Effector CD8-positive, alpha-beta T cell (primary cell): ENCODE measurements at regions not wholly inside any gene's neighbourhood (a gene's known extent, or its start where the extent isn't known, plus 50 kb on each side); places are given as distances from the start of the nearest gene placed in this dataset.
"Not testable (repeated sequence)": the region's sequence is repeated elsewhere in the genome, so short reads cannot be mapped to it uniquely, and the experiment has no call there.

Experiments used
- DNase-seq: peaks from one replicate; lab custom pipeline; 2025; lab: John Stamatoyannopoulos, UW

GRCh38 chr5:109630093-109630492, 59.6 kb upstream of the MAN2A1 start:
- no peak for DNase-seq

DNA sequence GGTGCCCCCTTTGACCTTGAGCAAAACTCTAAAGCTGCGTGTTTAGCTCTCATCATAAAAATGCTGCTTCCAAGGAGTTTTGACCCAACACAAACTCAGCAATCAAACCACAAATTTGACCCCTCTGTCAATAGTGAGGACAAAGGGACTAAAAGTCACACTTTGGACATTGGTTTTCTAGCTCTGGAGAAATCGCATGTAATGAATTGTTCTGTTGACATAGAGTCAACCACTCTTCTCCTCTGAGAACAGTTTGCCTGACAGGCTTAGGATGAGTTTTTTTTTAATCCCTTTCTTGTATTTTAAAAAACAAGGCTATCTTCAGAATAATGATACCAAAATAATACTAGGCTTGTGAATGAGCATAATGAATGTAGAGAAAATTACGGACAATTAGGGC, 61.1 kb upstream of the MAN2A1 start:
- no peak for DNase-seq

DNA sequence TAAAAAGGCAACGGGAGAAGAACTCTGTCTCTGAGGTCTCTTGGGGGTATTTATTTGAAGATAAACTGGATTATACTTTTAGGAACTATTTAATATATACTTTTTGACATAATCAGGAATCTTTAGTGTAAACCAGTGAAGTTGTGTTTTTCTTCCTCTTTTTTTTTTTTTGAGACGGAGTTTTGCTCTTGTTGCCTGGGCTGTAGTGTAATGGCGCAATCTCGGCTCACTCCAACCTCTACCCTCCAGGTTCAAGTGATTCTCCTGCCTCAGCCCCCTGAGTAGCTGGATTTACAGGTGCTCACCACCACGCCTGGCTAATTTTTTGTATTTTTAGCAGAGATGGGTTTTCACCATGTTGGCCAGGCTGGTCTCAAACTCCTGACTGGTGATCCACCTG, 68.5 kb upstream of the MAN2A1 start:
- DNase-seq: not testable (repeated sequence)

DNA sequence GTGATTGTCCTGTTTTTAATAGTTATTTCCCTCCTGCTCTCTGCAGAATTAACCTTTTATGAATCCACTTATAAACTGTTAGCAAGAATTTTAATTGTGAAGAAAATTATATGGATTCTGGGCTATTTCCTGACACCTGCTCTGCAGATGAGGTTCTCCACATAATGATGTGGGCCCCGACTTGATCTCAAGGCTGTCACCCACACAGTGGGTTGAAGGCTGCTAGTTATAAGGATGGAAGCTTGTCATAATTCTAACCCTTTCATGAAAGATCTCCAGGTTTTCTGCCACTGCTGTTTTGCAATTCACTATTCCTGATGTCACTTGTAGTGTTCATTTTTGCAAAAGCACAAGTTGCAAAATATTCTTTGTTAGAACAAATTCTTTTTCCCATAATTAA, 69.1 kb upstream of the MAN2A1 start:
- DNase-seq: no peak

DNA sequence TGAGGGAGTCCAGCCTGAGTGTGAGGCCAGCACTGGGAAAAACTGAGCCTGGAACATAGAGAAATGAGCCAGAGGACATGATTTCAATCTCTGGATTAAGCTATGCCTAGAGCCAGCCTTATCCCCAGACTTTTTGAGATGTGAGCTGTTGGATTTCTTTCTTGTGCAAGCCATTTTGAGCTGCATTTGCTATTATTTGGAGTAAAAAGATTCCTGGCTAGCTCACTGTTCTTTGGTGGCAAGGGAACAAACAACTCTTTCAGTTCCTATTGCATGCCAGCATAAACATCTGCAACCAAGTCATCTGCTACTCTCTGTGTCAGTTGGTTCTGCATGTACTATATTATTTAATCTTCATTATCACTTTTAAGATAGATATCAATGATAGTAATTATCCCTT, 70.1 kb upstream of the MAN2A1 start:
- DNase-seq: no peak

DNA sequence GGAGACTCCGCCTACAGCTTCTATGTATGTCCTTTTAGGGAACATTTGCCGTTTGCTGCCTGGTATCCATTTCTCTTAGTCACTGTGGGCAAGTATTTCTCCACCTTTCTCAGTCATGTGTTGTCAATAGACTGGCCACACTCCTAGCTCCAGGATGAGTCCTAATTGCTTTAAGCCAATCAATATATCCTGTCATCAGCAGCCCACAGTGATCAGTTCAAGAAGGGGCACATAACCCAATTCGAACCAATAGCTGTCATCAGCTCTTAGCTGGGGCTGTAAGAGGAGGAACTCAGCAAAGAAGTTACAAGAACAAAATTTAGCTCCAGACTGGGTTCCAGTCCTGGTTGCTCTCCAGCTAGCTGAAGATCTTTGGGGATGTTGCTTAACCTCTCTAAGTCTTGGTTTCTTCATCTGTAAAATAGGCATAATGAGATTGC, 70.7 kb upstream of the MAN2A1 start:
- no peak for DNase-seq

DNA sequence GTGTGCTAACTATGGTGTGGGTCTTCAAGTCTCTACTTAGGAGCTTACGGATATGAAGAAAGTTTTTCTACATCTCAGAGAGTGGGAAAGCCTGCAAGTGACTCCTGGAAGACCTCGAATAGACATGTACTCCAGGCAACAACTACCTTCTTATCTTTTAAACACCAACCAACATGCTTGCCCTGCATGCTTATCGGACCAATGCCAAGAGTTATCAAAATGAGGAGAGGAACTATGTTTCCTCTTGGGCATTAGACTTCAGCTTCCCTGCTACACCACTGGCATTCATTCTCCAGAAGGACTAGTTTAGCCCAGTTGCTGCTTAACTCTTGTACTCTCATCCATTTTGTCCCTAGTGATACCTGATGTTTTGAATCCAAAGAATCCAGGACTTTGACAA, 74.7 kb upstream of the MAN2A1 start:
- no peak for DNase-seq

DNA sequence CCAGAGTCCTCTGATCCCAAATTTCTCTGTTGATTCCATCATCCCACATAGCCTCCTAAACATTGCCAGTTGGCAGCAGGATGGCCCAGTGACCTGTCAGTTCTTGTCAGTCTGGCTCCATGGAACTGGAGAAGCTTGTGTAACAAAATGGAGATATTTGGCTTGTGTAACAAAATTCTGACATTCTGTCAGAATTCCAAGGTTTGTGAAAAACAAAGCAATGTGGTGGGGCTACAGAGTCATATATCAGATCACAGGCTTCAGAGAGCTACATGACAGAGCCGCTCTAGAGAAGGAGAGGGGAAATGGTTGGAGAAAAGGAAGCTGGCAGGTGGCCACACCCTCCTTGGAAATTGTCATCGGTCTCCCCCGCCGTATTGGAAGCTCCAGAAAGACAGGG, 75.4 kb upstream of the MAN2A1 start:
- DNase-seq: no peak

DNA sequence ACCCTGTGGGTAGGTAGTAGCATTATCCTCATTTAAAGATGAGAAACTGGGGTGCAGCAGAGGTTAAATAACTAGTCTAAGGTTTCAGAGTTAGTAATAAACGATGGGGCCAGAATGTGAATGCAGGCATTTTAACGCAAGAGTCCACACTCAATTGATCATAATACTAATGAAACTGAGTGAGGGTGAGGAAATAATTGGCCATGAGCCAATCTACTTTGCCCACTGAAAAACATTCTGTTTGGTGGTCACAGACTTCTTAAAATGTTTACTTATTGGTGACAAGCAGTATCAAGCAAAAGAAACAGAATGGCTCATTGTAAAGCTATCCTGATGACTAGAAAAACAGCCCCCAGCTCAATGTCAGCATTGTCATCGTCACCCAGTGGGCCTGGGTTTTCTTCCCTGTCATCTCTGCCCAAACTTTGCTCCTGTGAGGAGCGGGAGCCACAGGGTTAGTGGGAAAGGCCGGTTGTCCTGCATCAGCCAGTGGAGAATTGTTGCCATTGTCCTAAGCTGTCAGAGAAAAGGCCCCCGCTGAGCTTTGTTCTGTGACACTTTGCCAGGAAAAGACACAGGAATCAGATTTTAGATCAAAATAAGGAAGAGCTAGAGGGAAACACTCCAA, 77.3 kb upstream of the MAN2A1 start:
- DNase-seq: no peak

GRCh38 chr5:109611505-109611904, 78.2 kb upstream of the MAN2A1 start:
- DNase-seq: no peak

GRCh38 chr5:109611061-109611460, 78.7 kb upstream of the MAN2A1 start:
- no peak for DNase-seq

DNA sequence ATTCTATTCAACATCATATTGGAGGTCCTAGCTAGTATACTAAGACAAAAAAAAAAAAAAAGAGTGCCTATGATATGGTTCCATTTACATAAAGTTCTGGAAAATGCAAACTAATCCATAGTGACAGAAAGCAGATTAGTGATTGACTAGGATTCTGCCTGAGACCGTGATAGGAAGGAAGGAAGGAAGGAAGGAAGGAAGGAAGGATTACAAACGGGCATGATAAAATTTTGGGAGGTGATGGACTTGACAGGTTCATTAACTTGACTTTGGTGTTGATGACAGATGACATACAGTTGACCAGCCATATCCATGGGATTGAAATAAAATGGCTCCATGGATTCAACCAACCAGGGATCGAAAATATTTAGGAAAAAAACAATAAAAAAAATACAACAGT, 79.1 kb upstream of the MAN2A1 start:
- no peak for DNase-seq

- no peak for DNase-seq
Observed at GRCh38 chr5:109605207-109605730, 84.5 kb upstream of the MAN2A1 start.

DNA sequence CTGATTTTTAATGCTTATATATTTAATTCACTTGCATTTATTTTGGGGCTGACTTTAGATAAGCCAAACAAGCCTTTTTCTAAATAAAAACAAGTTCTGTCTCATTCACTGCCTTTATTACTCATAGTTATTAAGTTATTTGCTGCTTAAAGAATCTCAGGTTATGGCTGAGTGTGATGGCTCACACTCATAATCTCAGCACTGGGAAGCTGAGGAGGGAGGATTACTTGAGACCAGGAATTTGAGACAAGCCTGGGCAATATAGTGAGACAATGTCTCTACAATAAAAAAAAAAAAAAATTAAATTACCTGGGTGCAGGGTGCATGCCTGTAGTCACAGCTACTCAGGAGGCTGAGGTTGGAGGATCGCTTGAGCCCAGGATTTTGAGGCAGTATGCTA, 85.0 kb upstream of the MAN2A1 start:
- DNase-seq: no peak

GRCh38 chr5:109601736-109602135, 88.0 kb upstream of the MAN2A1 start:
- DNase-seq: no peak

GRCh38 chr5:109597893-109598292, 91.8 kb upstream of the MAN2A1 start:
- DNase-seq: no peak

- no peak for DNase-seq
Observed at GRCh38 chr5:109594217-109594616, 95.5 kb upstream of the MAN2A1 start.

- DNase-seq: no peak
Observed at GRCh38 chr5:109590799-109591198, 98.9 kb upstream of the MAN2A1 start.

GRCh38 chr5:109589986-109590385, 99.7 kb upstream of the MAN2A1 start:
- DNase-seq: no peak

- no peak for DNase-seq
Observed at GRCh38 chr5:109589239-109589638, 100.5 kb upstream of the MAN2A1 start.

- DNase-seq: no peak
Observed at GRCh38 chr5:109588281-109589035, 101.3 kb upstream of the MAN2A1 start.

GRCh38 chr5:109584986-109585599, 104.6 kb upstream of the MAN2A1 start:
- DNase-seq: no peak

DNA sequence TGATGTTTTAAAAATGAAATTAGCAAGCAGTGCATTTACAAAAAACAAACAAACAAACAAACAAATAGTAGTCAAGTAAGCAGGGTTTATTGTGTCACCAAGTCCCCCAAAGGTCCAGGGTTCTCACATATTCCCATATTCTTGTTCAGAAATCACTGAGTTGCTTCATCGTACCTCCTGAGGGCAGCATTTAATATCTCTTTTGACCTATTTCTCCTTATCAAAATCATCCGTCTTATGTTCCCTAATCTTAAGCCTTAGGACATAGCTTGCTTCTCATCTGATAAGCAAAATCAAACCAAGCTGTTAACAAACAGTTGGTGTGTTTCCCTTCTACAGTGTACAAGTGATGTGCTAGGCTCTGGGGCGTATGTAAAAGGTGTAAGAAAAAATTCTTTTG, 109.5 kb upstream of the MAN2A1 start:
- no peak for DNase-seq
